Mesenchymal stem cell (in vitro differentiated cells and primary cell): ENCODE measurements at regions not wholly inside any gene's neighbourhood (a gene's known extent, or its start where the extent isn't known, plus 50 kb on each side); places are given as distances from the start of the nearest gene placed in this dataset.

Experiments
- DNase-seq: peaks from one replicate; pipeline ENCODE4 v3.0.0-alpha.2; 2013
- H2AFZ ChIP-seq: one replicate; pipeline ENCODE4 v1.6.1; 2013; ENCODE audit warnings: low read depth, mild to moderate bottlenecking, control low read depth, inconsistent platforms, low read length, moderate library complexity
- H2AK5ac ChIP-seq: 2 replicates; pipeline ENCODE4 v1.6.1; 2013; ENCODE audit warnings: low read length, moderate library complexity, mild to moderate bottlenecking, inconsistent platforms; ENCODE audit not compliant: severe bottlenecking
- H2BK120ac ChIP-seq: one replicate; pipeline ENCODE4 v1.6.1; 2013; ENCODE audit warnings: low read depth, mild to moderate bottlenecking, inconsistent platforms, low read length, moderate library complexity
- H2BK12ac ChIP-seq, 2 experiments: one replicate each; pipeline ENCODE4 v1.6.1; 2013; ENCODE audit warnings: inconsistent platforms in 2 of 2, low read length in 2 of 2, mild to moderate bottlenecking in 2 of 2, moderate library complexity in 2 of 2, control low read depth in 1 of 2
- H2BK15ac ChIP-seq: one replicate; pipeline ENCODE4 v1.6.1; 2013; ENCODE audit warnings: mild to moderate bottlenecking, low read depth, inconsistent platforms; ENCODE audit not compliant: poor library complexity, severe bottlenecking
- H2BK5ac ChIP-seq: 2 replicates; pipeline ENCODE4 v1.6.1; 2013; ENCODE audit warnings: low read depth, mild to moderate bottlenecking, low read length, control low read depth, inconsistent platforms; ENCODE audit not compliant: poor library complexity, severe bottlenecking
- H3K14ac ChIP-seq, 2 experiments: one replicate each; pipeline ENCODE4 v1.6.1; 2013; ENCODE audit warnings: inconsistent platforms in 2 of 2, low read length in 2 of 2, control low read depth in 1 of 2, mild to moderate bottlenecking in 1 of 2, moderate library complexity in 1 of 2
- H3K18ac ChIP-seq, 2 experiments: one replicate each; pipeline ENCODE4 v1.6.1; 2013; ENCODE audit warnings: inconsistent platforms in 2 of 2, low read length in 2 of 2, control low read depth in 1 of 2, low read depth in 1 of 2, mild to moderate bottlenecking in 1 of 2
- H3K23ac ChIP-seq, 2 experiments: one replicate each; pipeline ENCODE4 v1.6.1; 2013; ENCODE audit warnings: inconsistent platforms in 2 of 2, low read length in 2 of 2, mild to moderate bottlenecking in 2 of 2, moderate library complexity in 2 of 2, control low read depth in 1 of 2
- H3K27ac ChIP-seq: 2 replicates; pipeline ENCODE4 v1.5.1; 2013; ENCODE audit warnings: mild to moderate bottlenecking, moderate library complexity, low read length, control low read depth, inconsistent platforms; ENCODE audit not compliant: poor library complexity, severe bottlenecking
- H3K27me3 ChIP-seq, 2 experiments: 2 replicates each; pipeline versions ENCODE4 v1.6.1 to v1.7.0; 2013; ENCODE audit warnings: low read length in 2 of 2, mild to moderate bottlenecking in 2 of 2, moderate library complexity in 2 of 2, control low read depth in 1 of 2, inconsistent platforms in 1 of 2; ENCODE audit not compliant: control insufficient read depth in 1 of 2, insufficient read depth in 1 of 2
- H3K36me3 ChIP-seq, 2 experiments: 2 replicates each; pipeline versions ENCODE4 v1.6.1 to v1.7.0; 2013; ENCODE audit warnings: low read length in 2 of 2, control low read depth in 1 of 2, inconsistent platforms in 1 of 2, low read depth in 1 of 2, mild to moderate bottlenecking in 1 of 2; ENCODE audit not compliant: insufficient read depth in 2 of 2, control insufficient read depth in 1 of 2
- H3K4ac ChIP-seq, 2 experiments: one replicate each; pipeline ENCODE4 v1.6.1; 2013; ENCODE audit warnings: inconsistent platforms in 2 of 2, low read length in 2 of 2, mild to moderate bottlenecking in 2 of 2, moderate library complexity in 2 of 2, control low read depth in 1 of 2, low read depth in 1 of 2
- H3K4me1 ChIP-seq: 2 replicates; pipeline ENCODE4 v1.6.1; 2013; ENCODE audit warnings: low read depth, low read length, control low read depth; ENCODE audit not compliant: control insufficient read depth, insufficient read depth
- H3K4me2 ChIP-seq: 2 replicates; pipeline ENCODE4 v1.6.1; 2013; ENCODE audit warnings: low read length, mild to moderate bottlenecking, inconsistent platforms; ENCODE audit not compliant: poor library complexity, severe bottlenecking
- H3K4me3 ChIP-seq, 2 experiments: 2 replicates each; pipeline versions ENCODE4 v1.5.1 to v1.7.0; 2013; ENCODE audit warnings: low read length in 2 of 2, mild to moderate bottlenecking in 2 of 2, control low read depth in 1 of 2, low read depth in 1 of 2; ENCODE audit not compliant: insufficient read depth in 1 of 2
- H3K79me1 ChIP-seq: replicated peaks from 2 replicates; pipeline ENCODE4 v1.6.1; 2013; ENCODE audit warnings: mild to moderate bottlenecking, control low read depth, low read length, inconsistent platforms; ENCODE audit not compliant: poor library complexity, severe bottlenecking
- H3K9ac ChIP-seq: 2 replicates; pipeline ENCODE4 v1.7.0; 2013; ENCODE audit warnings: mild to moderate bottlenecking, low read length, moderate library complexity
- H3K9me3 ChIP-seq: 2 replicates; pipeline ENCODE4 v1.7.0; 2013; ENCODE audit warnings: mild to moderate bottlenecking, low read length; ENCODE audit not compliant: control insufficient read depth
- H4K8ac ChIP-seq: one replicate; pipeline ENCODE4 v1.6.1; 2013; ENCODE audit warnings: inconsistent platforms, mild to moderate bottlenecking, low read length, moderate library complexity
- H4K91ac ChIP-seq: one replicate; pipeline ENCODE4 v1.6.1; 2013; ENCODE audit warnings: mild to moderate bottlenecking, low read length, inconsistent platforms
- WGBS: methylation state at CpG from one replicate; pipeline ENCODE4 v1.1.7; 2013; ENCODE audit warnings: mixed read lengths; 5-methylcytosine and 5-hydroxymethylcytosine counted together

DNA sequence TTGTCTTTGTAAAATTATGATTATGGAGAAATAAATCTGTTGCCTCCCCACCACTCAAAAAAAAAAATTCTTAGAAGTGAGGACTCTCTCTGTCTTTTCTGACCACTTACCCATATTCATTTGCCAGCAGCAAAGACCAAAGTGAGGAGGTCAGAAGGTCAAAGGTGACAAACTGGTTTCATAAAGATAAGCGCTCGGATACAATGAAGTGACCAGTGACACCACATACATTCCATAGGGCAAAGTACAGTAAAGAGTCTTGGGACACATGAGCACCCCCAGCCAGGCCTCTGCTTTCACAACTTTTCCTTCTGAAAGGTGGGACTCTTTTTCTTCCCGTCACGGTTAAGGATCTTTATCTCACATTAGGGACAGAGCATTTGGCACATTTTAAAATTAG, 75.9 kb upstream of the TCF4 start:
- Histone ChIP-seq H3K27me3 (peaks cover 0 to 11% of the 10 kb centered on the region in 2 experiments), H3K4me3 (no peak overlapping the region), H2BK5ac (no peak overlapping the region), H3K79me1 (no peaks in the 10 kb centered on the region), H2BK15ac (no peak overlapping the region), H2AK5ac (no peak overlapping the region), H3K18ac (no peak overlapping the region), H3K9me3 (no peaks in the 10 kb centered on the region), H3K27ac (no peak overlapping the region), H2AFZ (no peak overlapping the region), H2BK120ac (no peak overlapping the region), H3K4me1 (no peaks in the 10 kb centered on the region), H2BK12ac (no peak overlapping the region), H3K23ac (no peak overlapping the region), H4K91ac (no peak overlapping the region), H3K36me3 (no peaks in the 10 kb centered on the region), H3K4me2 (no peak overlapping the region), H4K8ac (no peak overlapping the region), H3K9ac (no peak overlapping the region), H3K14ac (no peak overlapping the region), H3K4ac (no peak overlapping the region)
- 93% methylated on average over 4 of the region's 4 CpGs for WGBS
- DNase-seq, result no peak

DNA sequence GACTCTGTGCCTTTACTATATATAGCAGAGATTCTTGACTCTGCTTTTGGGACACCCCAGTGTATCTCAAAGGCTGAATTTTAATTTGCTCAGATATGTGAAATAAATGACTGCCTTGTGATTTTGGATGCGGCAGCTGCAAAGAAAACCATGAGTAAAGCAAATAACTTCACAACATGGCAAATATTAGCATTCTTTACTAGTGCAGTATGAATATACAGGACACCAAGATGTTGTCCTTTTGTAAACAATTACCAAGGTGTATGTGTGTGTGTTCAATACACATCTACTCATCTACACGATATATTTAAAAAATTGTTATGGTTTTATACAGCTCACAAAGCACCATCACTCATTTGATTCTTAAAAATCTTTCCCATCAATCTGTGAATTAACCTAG, 70.6 kb upstream of the TCF4 start:
- WGBS, result 100% methylated on average over 1 of the region's 2 CpGs
- H3K18ac ChIP-seq, result no peak overlapping the region
- H3K23ac ChIP-seq, result no peak overlapping the region
- no peak overlapping the region for H4K8ac ChIP-seq
- no peak overlapping the region for H2BK12ac ChIP-seq
- no peak overlapping the region for H2BK5ac ChIP-seq
- no peak overlapping the region for H3K9ac ChIP-seq
- no peak overlapping the region for H3K14ac ChIP-seq
- no peak overlapping the region for H3K4ac ChIP-seq
- H3K27me3 ChIP-seq, result peaks cover 0 to 11% of the 10 kb centered on the region in 2 experiments
- H2AK5ac ChIP-seq, result no peak overlapping the region
- no peaks in the 10 kb centered on the region for H3K4me1 ChIP-seq
- no peak for DNase-seq
- H2BK120ac ChIP-seq, result no peak overlapping the region
- no peak overlapping the region for H3K4me2 ChIP-seq
- H3K4me3 ChIP-seq, result no peak overlapping the region
- no peaks in the 10 kb centered on the region for H3K36me3 ChIP-seq
- H3K27ac ChIP-seq, result no peak overlapping the region
- no peak overlapping the region for H2AFZ ChIP-seq
- H2BK15ac ChIP-seq, result no peak overlapping the region
- H3K79me1 ChIP-seq, result no peaks in the 10 kb centered on the region
- no peak overlapping the region for H4K91ac ChIP-seq
- H3K9me3 ChIP-seq, result no peaks in the 10 kb centered on the region

DNA sequence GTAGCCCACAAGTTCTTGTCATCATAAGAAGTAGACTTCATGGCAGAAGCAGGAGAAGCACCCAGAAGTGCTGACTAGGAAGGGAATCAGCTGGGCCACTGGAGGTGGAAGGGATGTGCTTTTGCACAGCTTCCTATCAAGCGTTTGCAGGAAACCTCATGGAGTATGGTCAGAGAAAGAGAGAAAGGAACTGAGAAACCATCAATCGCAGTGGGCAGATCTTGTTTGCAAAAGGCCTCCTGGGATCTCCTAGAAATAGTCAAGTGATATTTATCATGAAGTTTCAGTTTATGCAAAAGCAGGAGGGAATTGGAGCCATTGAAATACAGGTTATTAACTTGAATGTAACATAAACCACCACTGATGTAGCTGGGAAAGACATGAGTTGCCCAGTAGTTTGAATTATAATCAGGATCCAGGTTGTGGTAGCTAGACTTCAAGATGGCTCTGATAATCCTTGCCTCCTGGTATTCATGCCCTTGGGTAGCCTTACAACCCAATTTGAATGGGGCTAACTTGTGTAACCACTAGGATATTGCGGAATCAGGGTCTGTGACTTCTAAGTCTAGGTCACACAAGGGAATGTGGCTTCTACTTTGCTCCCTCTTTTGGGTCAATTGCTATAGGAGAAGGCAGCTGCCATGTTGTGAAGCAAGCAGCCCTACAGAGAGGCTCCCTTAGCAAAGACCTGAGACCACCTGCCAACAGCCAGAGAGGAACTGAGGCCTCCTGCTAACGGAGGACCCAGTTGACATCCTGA, 69.8 kb upstream of the TCF4 start:
- Histone ChIP-seq H4K8ac (no peak overlapping the region), H3K27ac (no peak overlapping the region), H3K27me3 (peaks cover 0 to 11% of the 10 kb centered on the region in 2 experiments), H2AFZ (no peak overlapping the region), H3K4me3 (no peak overlapping the region), H2AK5ac (no peak overlapping the region), H3K23ac (no peak overlapping the region), H3K79me1 (no peaks in the 10 kb centered on the region), H2BK5ac (no peak overlapping the region), H2BK12ac (no peak overlapping the region), H3K4me2 (no peak overlapping the region), H3K14ac (no peak overlapping the region), H2BK120ac (no peak overlapping the region), H4K91ac (no peak overlapping the region), H3K4me1 (no peaks in the 10 kb centered on the region), H3K18ac (no peak overlapping the region), H3K4ac (no peak overlapping the region), H3K9ac (no peak overlapping the region), H2BK15ac (no peak overlapping the region), H3K36me3 (no peaks in the 10 kb centered on the region), H3K9me3 (no peaks in the 10 kb centered on the region)
- WGBS, result 94% methylated on average over 4 of the region's 4 CpGs
- no peak for DNase-seq

DNA sequence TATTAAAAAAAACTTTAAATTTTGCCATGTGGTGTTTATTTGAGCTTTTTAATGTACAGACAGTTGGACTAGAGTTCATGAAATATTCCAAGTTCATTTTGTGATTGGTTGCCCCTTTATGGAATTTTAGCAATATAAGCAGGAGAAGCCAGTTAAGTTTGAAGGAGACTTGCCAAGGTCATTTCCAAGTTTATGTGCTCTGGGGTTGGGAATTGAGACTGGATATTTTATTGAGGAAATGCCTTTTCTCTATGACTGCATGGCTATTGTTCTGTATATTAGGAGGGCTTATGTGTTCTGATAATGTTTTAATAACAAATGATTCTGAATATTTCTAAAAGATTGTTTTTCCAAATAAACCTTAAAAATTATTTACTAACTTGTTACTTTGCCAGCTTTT, 67.0 kb upstream of the TCF4 start:
- Histone ChIP-seq H3K27ac (no peak overlapping the region), H2AFZ (no peak overlapping the region), H2AK5ac (no peak overlapping the region), H3K4me1 (no peaks in the 10 kb centered on the region), H3K23ac (no peak overlapping the region), H3K4ac (no peak overlapping the region), H3K79me1 (no peaks in the 10 kb centered on the region), H2BK12ac (no peak overlapping the region), H4K91ac (no peak overlapping the region), H3K36me3 (no peaks in the 10 kb centered on the region), H3K27me3 (peaks cover 0 to 3% of the 10 kb centered on the region in 2 experiments), H3K9ac (no peak overlapping the region), H4K8ac (no peak overlapping the region), H2BK5ac (no peak overlapping the region), H3K18ac (no peak overlapping the region), H3K4me2 (no peak overlapping the region), H3K9me3 (no peaks in the 10 kb centered on the region), H3K14ac (no peak overlapping the region), H3K4me3 (no peak overlapping the region), H2BK15ac (no peak overlapping the region), H2BK120ac (no peak overlapping the region)
- DNase-seq, result no peak
